ENCODE measurements at regions not wholly inside any gene's neighbourhood (a gene's known extent, or its start where the extent isn't known, plus 50 kb on each side); places are given as distances from the start of the nearest gene placed in this dataset.

DNA sequence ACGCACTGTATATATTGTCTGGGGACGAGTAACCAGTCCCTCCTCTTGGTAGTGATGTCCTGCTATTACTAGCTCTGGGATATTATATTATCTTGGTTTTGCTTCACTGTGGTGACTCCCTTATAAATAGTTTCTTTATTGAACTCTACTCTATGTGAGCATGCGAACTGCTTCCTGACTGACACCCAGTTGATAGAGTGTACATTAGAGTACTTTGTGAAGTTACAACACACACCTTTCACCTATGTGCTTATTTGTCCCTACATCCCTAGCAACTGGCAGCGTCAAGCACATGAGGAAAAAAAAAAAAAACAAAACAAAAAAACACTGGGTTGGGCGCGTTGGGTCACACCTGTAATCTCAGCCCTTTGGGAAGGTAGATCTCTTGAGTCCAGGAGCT, 67.3 kb upstream of the TENT5A start:
- Histone ChIP-seq H3K9me3 (ENCODE audit: control insufficient read depth, insufficient read depth, low read depth, low read length) (no peaks in the 10 kb centered on the region), H3K27ac (ENCODE audit: extremely low read depth, low read depth, low read length) (no peak overlapping the region), H3K4me1 (ENCODE audit: control insufficient read depth, insufficient read depth, low read length) (peaks cover 3% of the 10 kb centered on the region; the same call in 1 of the 2 replicates), H3K4me3 (ENCODE audit: low read depth, low read length) (no peak overlapping the region), H3K36me3 (ENCODE audit: control insufficient read depth in 2 of 2, insufficient read depth in 1 of 2, low read length in 2 of 2) (no peaks in the 10 kb centered on the region)
- TF ChIP-seq, protein P1, sequence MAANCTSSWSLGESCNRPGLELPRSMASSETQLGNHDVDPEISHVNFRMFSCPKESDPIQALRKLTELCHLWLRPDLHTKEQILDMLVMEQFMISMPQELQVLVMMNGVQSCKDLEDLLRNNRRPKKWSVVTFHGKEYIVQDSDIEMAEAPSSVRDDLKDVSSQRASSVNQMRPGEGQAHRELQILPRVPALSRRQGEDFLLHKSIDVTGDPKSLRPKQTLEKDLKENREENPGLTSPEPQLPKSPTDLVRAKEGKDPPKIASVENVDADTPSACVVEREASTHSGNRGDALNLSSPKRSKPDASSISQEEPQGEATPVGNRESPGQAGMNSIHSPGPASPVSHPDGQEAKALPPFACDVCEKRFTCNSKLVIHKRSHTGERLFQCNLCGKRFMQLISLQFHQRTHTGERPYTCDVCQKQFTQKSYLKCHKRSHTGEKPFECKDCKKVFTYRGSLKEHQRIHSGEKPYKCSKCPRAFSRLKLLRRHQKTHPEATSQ (tag by site-specific recombination; IDR thresholded peaks at IDR 0.05), result no peak
- ChIA-PET CTCF (interaction anchor here (0.5 kb wide), 1 partner anchor 29 kb away, joined by 3 read pairs; no protein-coding TSS in a partner anchor), POLR2A (interaction anchor here (1.1 kb wide), 1 partner anchor 53 kb away, joined by 3 read pairs; no protein-coding TSS in a partner anchor)

DNA sequence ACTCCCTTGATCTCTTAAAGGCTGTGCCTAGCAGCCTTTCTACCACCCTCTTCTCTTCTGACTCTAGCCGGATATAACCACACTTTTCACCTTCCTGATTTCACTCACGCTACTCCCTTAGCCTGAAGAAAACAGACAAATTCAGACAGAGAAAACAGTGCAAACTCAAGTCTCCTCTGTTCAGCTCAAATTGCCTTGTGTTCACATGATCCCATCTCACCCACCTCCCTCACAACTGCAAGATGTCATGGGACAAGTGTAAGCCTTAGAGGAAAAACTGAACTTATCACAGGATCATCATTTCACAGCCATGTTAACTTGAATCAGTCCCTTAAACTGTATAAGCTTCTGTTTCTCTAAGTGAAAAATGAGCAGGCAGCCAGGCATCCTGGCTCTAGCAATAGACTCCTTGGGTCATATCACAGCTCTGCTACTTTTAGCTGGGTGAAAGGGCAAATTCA, 66.5 kb upstream of the TENT5A start:
- no peaks in the 10 kb centered on the region for H3K36me3 ChIP-seq (ENCODE audit: control insufficient read depth in 2 of 2, insufficient read depth in 1 of 2, low read length in 2 of 2)
- H3K27ac ChIP-seq (ENCODE audit: extremely low read depth, low read depth, low read length), result no peak overlapping the region
- no peak for TF ChIP-seq ZBTB21 (tag by site-specific recombination; IDR thresholded peaks at IDR 0.05)
- no peak for TF ChIP-seq ZNF629 (tag by site-specific recombination; IDR thresholded peaks at IDR 0.05)
- no peak for TF ChIP-seq ZNF366 (tag by site-specific recombination; conservative IDR thresholded peaks at IDR 0.05)
- TF ChIP-seq ZNF2 (tag by site-specific recombination; IDR thresholded peaks at IDR 0.05), result no peak
- no peak for TF ChIP-seq ZNF596 (tag by site-specific recombination; IDR thresholded peaks at IDR 0.05)
- TF ChIP-seq ZNF138 (tag by site-specific recombination; IDR thresholded peaks at IDR 0.05; ENCODE audit: borderline replicate concordance), result no peak
- TF ChIP-seq, protein P2, sequence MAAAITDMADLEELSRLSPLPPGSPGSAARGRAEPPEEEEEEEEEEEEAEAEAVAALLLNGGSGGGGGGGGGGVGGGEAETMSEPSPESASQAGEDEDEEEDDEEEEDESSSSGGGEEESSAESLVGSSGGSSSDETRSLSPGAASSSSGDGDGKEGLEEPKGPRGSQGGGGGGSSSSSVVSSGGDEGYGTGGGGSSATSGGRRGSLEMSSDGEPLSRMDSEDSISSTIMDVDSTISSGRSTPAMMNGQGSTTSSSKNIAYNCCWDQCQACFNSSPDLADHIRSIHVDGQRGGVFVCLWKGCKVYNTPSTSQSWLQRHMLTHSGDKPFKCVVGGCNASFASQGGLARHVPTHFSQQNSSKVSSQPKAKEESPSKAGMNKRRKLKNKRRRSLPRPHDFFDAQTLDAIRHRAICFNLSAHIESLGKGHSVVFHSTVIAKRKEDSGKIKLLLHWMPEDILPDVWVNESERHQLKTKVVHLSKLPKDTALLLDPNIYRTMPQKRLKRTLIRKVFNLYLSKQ (tag by site-specific recombination; IDR thresholded peaks at IDR 0.05; ENCODE audit: borderline replicate concordance), result no peak
- TF ChIP-seq BCL11A (tag by site-specific recombination; IDR thresholded peaks at IDR 0.05; ENCODE audit: low read depth), result no peak
- TF ChIP-seq, protein P3, sequence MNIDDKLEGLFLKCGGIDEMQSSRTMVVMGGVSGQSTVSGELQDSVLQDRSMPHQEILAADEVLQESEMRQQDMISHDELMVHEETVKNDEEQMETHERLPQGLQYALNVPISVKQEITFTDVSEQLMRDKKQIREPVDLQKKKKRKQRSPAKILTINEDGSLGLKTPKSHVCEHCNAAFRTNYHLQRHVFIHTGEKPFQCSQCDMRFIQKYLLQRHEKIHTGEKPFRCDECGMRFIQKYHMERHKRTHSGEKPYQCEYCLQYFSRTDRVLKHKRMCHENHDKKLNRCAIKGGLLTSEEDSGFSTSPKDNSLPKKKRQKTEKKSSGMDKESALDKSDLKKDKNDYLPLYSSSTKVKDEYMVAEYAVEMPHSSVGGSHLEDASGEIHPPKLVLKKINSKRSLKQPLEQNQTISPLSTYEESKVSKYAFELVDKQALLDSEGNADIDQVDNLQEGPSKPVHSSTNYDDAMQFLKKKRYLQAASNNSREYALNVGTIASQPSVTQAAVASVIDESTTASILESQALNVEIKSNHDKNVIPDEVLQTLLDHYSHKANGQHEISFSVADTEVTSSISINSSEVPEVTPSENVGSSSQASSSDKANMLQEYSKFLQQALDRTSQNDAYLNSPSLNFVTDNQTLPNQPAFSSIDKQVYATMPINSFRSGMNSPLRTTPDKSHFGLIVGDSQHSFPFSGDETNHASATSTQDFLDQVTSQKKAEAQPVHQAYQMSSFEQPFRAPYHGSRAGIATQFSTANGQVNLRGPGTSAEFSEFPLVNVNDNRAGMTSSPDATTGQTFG (tag by site-specific recombination; IDR thresholded peaks at IDR 0.05; ENCODE audit: borderline replicate concordance), result no peak
- no peak for TF ChIP-seq ZNF266 (tag by site-specific recombination; IDR thresholded peaks at IDR 0.05; ENCODE audit: low read depth)
- TF ChIP-seq, protein P4, sequence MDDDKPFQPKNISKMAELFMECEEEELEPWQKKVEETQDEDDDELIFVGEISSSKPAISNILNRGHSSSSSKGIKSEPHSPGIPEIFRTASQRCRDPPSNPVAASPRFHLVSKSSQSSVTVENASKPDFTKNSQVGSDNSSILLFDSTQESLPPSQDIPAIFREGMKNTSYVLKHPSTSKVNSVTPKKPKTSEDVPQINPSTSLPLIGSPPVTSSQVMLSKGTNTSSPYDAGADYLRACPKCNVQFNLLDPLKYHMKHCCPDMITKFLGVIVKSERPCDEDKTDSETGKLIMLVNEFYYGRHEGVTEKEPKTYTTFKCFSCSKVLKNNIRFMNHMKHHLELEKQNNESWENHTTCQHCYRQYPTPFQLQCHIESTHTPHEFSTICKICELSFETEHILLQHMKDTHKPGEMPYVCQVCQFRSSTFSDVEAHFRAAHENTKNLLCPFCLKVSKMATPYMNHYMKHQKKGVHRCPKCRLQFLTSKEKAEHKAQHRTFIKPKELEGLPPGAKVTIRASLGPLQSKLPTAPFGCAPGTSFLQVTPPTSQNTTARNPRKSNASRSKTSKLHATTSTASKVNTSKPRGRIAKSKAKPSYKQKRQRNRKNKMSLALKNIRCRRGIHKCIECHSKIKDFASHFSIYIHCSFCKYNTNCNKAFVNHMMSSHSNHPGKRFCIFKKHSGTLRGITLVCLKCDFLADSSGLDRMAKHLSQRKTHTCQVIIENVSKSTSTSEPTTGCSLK (tag by site-specific recombination; IDR thresholded peaks at IDR 0.05), result no peak
- no peak for TF ChIP-seq RBAK (tag by site-specific recombination; IDR thresholded peaks at IDR 0.05)
- TF ChIP-seq, protein P5, sequence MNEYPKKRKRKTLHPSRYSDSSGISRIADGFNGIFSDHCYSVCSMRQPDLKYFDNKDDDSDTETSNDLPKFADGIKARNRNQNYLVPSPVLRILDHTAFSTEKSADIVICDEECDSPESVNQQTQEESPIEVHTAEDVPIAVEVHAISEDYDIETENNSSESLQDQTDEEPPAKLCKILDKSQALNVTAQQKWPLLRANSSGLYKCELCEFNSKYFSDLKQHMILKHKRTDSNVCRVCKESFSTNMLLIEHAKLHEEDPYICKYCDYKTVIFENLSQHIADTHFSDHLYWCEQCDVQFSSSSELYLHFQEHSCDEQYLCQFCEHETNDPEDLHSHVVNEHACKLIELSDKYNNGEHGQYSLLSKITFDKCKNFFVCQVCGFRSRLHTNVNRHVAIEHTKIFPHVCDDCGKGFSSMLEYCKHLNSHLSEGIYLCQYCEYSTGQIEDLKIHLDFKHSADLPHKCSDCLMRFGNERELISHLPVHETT (tag by site-specific recombination; IDR thresholded peaks at IDR 0.05), result no peak
- no peak overlapping the region for H3K4me3 ChIP-seq (ENCODE audit: low read depth, low read length)
- POLR2A ChIA-PET, result interaction anchor here (1.1 kb wide), 1 partner anchor 52 kb away, joined by 3 read pairs; no protein-coding TSS in a partner anchor
- H3K9me3 ChIP-seq (ENCODE audit: control insufficient read depth, insufficient read depth, low read depth, low read length), result no peaks in the 10 kb centered on the region
- CTCF ChIA-PET, result no interaction called here
- peaks cover 3% of the 10 kb centered on the region; the same call in 1 of the 2 replicates for H3K4me1 ChIP-seq (ENCODE audit: control insufficient read depth, insufficient read depth, low read length)

Data from HEK293 (cell line).